ENCODE measurements at regions not wholly inside any gene's neighbourhood (a gene's known extent, or its start where the extent isn't known, plus 50 kb on each side); places are given as distances from the start of the nearest gene placed in this dataset.

- TF ChIP-seq CTCF (IDR thresholded peaks at IDR 0.05; ENCODE audit: low read length, missing control alignments), result no peak
- DNase-seq (ENCODE audit: low read depth), result no peak
- no peak overlapping the region for H3K4me3 ChIP-seq (replicated peaks; ENCODE audit: low read depth, low read length)
Observed at GRCh38 chr5:161138751-161139455, 286.9 kb upstream of the ATP10B start.

GRCh38 chr5:161134956-161135355 lies 282.9 kb upstream of the ATP10B start:
- no peak overlapping the region for H3K4me3 ChIP-seq (replicated peaks; ENCODE audit: low read depth, low read length)
- DNase-seq (ENCODE audit: low read depth), result no peak
- TF ChIP-seq CTCF (IDR thresholded peaks at IDR 0.05; ENCODE audit: low read length, missing control alignments), result no peak

- no peak overlapping the region for H3K4me3 ChIP-seq (replicated peaks; ENCODE audit: low read depth, low read length)
- no peak for DNase-seq (ENCODE audit: low read depth)
- no peak for TF ChIP-seq CTCF (IDR thresholded peaks at IDR 0.05; ENCODE audit: low read length, missing control alignments)
Observed at GRCh38 chr5:161134083-161134482, 282.1 kb upstream of the ATP10B start.

- no peak overlapping the region for H3K4me3 ChIP-seq (replicated peaks; ENCODE audit: low read depth, low read length)
- TF ChIP-seq CTCF (IDR thresholded peaks at IDR 0.05; ENCODE audit: low read length, missing control alignments), result no peak
- DNase-seq (ENCODE audit: low read depth), result no peak
Observed at GRCh38 chr5:161115941-161116340, 263.9 kb upstream of the ATP10B start.

GRCh38 chr5:161112371-161112770 lies 260.4 kb upstream of the ATP10B start:
- H3K4me3 ChIP-seq (replicated peaks; ENCODE audit: low read depth, low read length), result no peak overlapping the region
- TF ChIP-seq CTCF (IDR thresholded peaks at IDR 0.05; ENCODE audit: low read length, missing control alignments), result no peak
- no peak for DNase-seq (ENCODE audit: low read depth)

GRCh38 chr5:161105525-161105924 lies 253.5 kb upstream of the ATP10B start:
- no peak overlapping the region for H3K4me3 ChIP-seq (replicated peaks; ENCODE audit: low read depth, low read length)
- no peak for TF ChIP-seq CTCF (IDR thresholded peaks at IDR 0.05; ENCODE audit: low read length, missing control alignments)
- peak; percentile 5 for DNase-seq (ENCODE audit: low read depth)

GRCh38 chr5:161098516-161098915 lies 246.5 kb upstream of the ATP10B start:
- DNase-seq (ENCODE audit: low read depth), result no peak
- no peak overlapping the region for H3K4me3 ChIP-seq (replicated peaks; ENCODE audit: low read depth, low read length)
- no peak for TF ChIP-seq CTCF (IDR thresholded peaks at IDR 0.05; ENCODE audit: low read length, missing control alignments)

All from fibroblast of pulmonary artery (primary cell).